GM12874 (cell line): ENCODE measurements at regions not wholly inside any gene's neighbourhood (a gene's known extent, or its start where the extent isn't known, plus 50 kb on each side); places are given as distances from the start of the nearest gene placed in this dataset.

Source experiments
- CTCF ChIP-seq: IDR thresholded peaks from 2 replicates; pipeline ENCODE4 v1.5.1; 2011; ENCODE audit warnings: low read depth, mild to moderate bottlenecking, control low read depth, low read length, moderate library complexity; ENCODE audit not compliant: insufficient read depth

DNA sequence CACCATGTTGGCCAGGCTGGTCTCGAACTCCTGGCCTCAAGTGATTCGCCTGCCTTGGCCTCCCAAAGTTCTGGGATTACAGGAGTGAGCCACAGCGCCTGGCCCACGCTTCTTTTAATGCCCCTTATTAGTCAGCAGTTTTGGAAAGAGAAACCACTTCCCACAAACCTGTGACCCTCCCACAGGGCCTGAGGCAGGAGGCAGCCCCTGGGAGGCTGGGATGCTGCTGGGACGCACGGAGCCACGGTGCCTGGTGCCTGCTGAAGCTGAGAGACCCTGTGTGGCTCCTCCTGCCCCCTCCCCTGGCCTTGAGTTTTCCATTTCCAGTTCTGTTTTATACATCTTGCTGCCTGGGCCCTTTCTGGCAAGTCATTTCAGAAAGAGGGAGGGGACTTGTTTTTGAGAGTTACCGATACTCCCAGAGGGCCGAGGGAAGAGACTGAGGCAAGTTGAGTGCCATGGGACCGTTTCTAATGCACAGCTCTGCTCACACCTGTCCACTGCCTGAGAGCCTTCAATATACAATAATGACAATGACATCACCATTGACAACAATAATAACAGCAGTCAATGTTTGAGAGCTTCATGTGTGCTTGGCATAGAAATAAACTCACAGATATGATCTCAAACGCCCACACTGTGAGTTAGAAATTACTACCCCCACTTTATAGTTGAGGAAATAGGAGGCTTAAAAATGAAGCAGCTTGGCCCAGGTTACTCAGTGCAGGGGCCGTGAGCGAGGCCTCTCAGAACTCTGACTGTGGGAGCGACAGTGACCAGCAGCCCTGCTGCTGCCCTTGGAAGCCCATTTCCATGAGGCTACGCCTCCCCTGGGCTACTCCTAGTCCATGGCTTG, 78.1 kb upstream of the YWHAQ start:
- no peak for TF ChIP-seq CTCF

DNA sequence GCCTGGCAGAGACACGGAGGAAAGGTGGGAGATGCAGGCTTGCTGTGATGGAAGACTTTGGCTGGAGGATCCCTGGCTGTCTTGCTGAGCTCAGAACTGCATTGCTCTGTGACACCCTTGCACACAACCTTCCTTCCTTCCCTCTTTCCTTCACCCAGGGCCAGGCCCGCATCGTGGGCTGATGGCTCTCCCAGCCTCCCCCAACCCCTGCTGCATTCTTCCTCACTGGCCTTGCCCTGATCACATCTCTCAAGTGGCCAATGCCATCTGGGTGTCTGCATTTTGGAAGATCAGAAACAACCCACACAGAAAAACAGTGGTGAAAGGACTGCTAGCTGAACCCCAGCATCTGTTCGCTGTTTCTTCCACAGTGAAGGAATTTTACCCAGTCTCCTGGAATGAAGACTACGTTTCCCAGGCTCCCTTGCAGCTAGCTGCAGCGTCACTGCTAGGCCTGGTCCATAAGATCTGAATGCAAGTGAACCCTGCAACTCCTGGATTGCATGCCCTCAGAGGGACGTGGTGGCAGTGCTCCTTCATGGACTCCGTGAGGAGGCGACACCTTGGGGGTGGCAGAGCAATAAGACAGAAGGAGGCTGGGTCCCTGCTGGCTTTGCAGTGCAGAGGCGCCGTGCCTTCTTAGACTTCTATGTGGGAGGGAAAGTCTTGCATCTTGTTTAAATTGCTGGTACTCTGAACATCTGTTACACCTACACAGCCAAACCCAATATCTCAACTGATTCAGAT, 78.9 kb upstream of the YWHAQ start:
- TF ChIP-seq CTCF: no peak

GRCh38 chr2:9710311-9710710, 79.5 kb upstream of the YWHAQ start:
- TF ChIP-seq CTCF: no peak

GRCh38 chr2:9712263-9712662, 81.5 kb upstream of the YWHAQ start:
- TF ChIP-seq CTCF: no peak

DNA sequence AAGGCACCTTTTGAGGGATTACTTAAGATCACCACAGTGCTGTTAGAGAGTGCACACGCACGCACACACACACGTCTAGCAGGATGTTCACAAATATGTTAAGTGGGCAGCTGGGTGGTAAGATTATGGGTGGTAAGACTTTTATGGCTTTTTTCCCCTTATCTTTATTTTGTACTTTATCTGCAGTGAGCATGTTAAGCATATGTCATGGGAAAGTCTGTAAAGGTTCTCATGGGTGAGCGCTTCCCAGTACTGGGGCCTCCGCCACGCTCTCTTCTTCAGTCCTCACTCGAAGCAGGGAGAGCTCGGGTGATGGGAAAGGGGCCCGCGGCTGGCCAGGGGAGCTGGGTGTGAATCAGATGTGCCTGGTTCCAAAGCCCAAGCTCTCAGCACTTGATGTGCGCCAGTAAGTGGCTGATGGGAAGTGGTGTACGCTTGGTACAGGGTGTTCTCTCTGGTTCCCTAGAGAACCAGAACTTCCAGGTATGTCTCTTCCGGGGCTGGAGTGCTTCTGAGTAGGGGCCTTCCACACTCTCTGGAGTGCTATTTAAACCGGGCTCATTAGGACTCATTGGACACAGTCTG, 83.9 kb upstream of the YWHAQ start:
- TF ChIP-seq CTCF: no peak

DNA sequence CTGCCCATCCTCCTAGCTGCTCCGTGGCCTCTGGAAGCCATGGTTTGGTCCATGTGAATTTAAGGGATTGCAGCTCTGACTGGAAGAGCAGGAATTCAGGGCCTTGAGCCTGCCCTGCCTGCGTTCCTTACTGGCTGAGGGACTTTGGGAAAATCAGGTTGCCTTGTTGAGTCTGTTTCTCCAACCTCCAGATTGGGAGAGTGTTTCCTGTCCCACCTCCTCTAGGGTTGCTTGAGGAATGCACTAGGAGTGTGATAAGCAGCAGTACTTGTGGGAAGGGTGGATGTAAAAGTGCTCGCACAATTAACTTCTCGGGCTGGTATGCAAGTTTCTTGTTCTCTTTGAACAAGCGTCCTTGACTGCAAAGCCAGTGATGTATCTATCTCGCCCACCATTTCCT, 84.4 kb upstream of the YWHAQ start:
- TF ChIP-seq CTCF: no peak

GRCh38 chr2:9717886-9718451, 87.2 kb upstream of the YWHAQ start:
- no peak for TF ChIP-seq CTCF
